ENCODE measurements at regions not wholly inside any gene's neighbourhood (a gene's known extent, or its start where the extent isn't known, plus 50 kb on each side); places are given as distances from the start of the nearest gene placed in this dataset.

GRCh38 chr4:188879598-188879997 is 740.4 kb downstream of the TRIML1 start:
- TF ChIP-seq CTCF (IDR thresholded peaks at IDR 0.05; ENCODE audit: insufficient read depth, low read depth, low read length) = no peak

GRCh38 chr4:188887905-188888304 is 748.7 kb downstream of the TRIML1 start:
- no peak for TF ChIP-seq CTCF (IDR thresholded peaks at IDR 0.05; ENCODE audit: insufficient read depth, low read depth, low read length)
- H3K4me3 ChIP-seq (ENCODE audit: low read depth, low read length) = no peak overlapping the region
- peak; percentile 28 for DNase-seq (ENCODE audit: low read depth)

More at GRCh38 chr4:188879598-188879997, 740.4 kb downstream of the TRIML1 start:
- no peak for DNase-seq (ENCODE audit: low read depth)
- no peak overlapping the region for H3K4me3 ChIP-seq (ENCODE audit: low read depth, low read length)

- TF ChIP-seq CTCF (IDR thresholded peaks at IDR 0.05; ENCODE audit: insufficient read depth, low read depth, low read length) = no peak
- no peak overlapping the region for H3K4me3 ChIP-seq (ENCODE audit: low read depth, low read length)
- DNase-seq (ENCODE audit: low read depth) = no peak
Observed at GRCh38 chr4:188892837-188893236, 753.6 kb downstream of the TRIML1 start.

- H3K4me3 ChIP-seq (ENCODE audit: low read depth, low read length) = no peak overlapping the region
- TF ChIP-seq CTCF (IDR thresholded peaks at IDR 0.05; ENCODE audit: insufficient read depth, low read depth, low read length) = peak; percentile 3
- DNase-seq (ENCODE audit: low read depth) = no peak
Observed at GRCh38 chr4:188903986-188904385, 764.7 kb downstream of the TRIML1 start.

GRCh38 chr4:188904617-188905016 is 765.4 kb downstream of the TRIML1 start:
- no peak overlapping the region for H3K4me3 ChIP-seq (ENCODE audit: low read depth, low read length)
- no peak for DNase-seq (ENCODE audit: low read depth)
- no peak for TF ChIP-seq CTCF (IDR thresholded peaks at IDR 0.05; ENCODE audit: insufficient read depth, low read depth, low read length)

GRCh38 chr4:188905248-188905647 is 766.0 kb downstream of the TRIML1 start:
- TF ChIP-seq CTCF (IDR thresholded peaks at IDR 0.05; ENCODE audit: insufficient read depth, low read depth, low read length) = no peak
- no peak for DNase-seq (ENCODE audit: low read depth)
- no peak overlapping the region for H3K4me3 ChIP-seq (ENCODE audit: low read depth, low read length)

- no peak for TF ChIP-seq CTCF (IDR thresholded peaks at IDR 0.05; ENCODE audit: insufficient read depth, low read depth, low read length)
- H3K4me3 ChIP-seq (ENCODE audit: low read depth, low read length) = no peak overlapping the region
- no peak for DNase-seq (ENCODE audit: low read depth)
Observed at GRCh38 chr4:188911199-188911598, 772.0 kb downstream of the TRIML1 start.
